Trophoblast cell (in vitro differentiated cells and primary cell): ENCODE measurements at regions not wholly inside any gene's neighbourhood (a gene's known extent, or its start where the extent isn't known, plus 50 kb on each side); places are given as distances from the start of the nearest gene placed in this dataset.

ENCODE experiments used
- DNase-seq, 2 donors: peaks; one replicate each; pipeline ENCODE4 v3.0.0-alpha.2; 2016
- H2AFZ ChIP-seq: 2 replicates; pipeline ENCODE4 v1.6.1; 2013; ENCODE audit warnings: low read length, moderate library complexity, mild to moderate bottlenecking; ENCODE audit not compliant: insufficient read depth, poor library complexity
- H2AK5ac ChIP-seq: 2 replicates; pipeline ENCODE4 v1.6.1; 2013; ENCODE audit warnings: mild to moderate bottlenecking, low read length
- H2BK120ac ChIP-seq: 2 replicates; pipeline ENCODE4 v1.6.1; 2013; ENCODE audit warnings: low read length, mild to moderate bottlenecking, moderate library complexity; ENCODE audit not compliant: insufficient read depth, poor library complexity
- H2BK12ac ChIP-seq: 2 replicates; pipeline ENCODE4 v1.6.1; 2013; ENCODE audit warnings: mild to moderate bottlenecking, low read length, moderate library complexity
- H2BK5ac ChIP-seq: 2 replicates; pipeline ENCODE4 v1.6.1; 2013; ENCODE audit warnings: low read length, low read depth, moderate library complexity, mild to moderate bottlenecking; ENCODE audit not compliant: poor library complexity
- H3K14ac ChIP-seq: 2 replicates; pipeline ENCODE4 v1.6.1; 2013; ENCODE audit warnings: mild to moderate bottlenecking, low read length
- H3K18ac ChIP-seq: 2 replicates; pipeline ENCODE4 v1.6.1; 2013; ENCODE audit warnings: mild to moderate bottlenecking, low read length
- H3K23ac ChIP-seq: 2 replicates; pipeline ENCODE4 v1.6.1; 2013; ENCODE audit warnings: low read length
- H3K27ac ChIP-seq: 2 replicates; pipeline ENCODE4 v1.5.1; 2013; ENCODE audit warnings: low read depth, mild to moderate bottlenecking, inconsistent platforms, low read length, moderate library complexity
- H3K27me3 ChIP-seq: 2 replicates; pipeline ENCODE4 v1.6.1; 2013; ENCODE audit warnings: inconsistent platforms, mild to moderate bottlenecking, low read length, moderate library complexity; ENCODE audit not compliant: insufficient read depth
- H3K36me3 ChIP-seq, 2 experiments: 1 replicate in 1 of 2; 2 replicates in 1 of 2; pipeline ENCODE4 v1.6.1; 2013; ENCODE audit warnings: low read length in 2 of 2, mild to moderate bottlenecking in 2 of 2, moderate library complexity in 1 of 2; ENCODE audit not compliant: insufficient read depth in 2 of 2, control insufficient read depth in 1 of 2
- H3K4ac ChIP-seq: 2 replicates; pipeline ENCODE4 v1.6.1; 2013; ENCODE audit warnings: low read depth, mild to moderate bottlenecking, low read length, moderate library complexity
- H3K4me1 ChIP-seq, 2 experiments: 1 replicate in 1 of 2; 2 replicates in 1 of 2; pipeline ENCODE4 v1.6.1; 2013; ENCODE audit warnings: low read length in 2 of 2, mild to moderate bottlenecking in 2 of 2, moderate library complexity in 1 of 2; ENCODE audit not compliant: insufficient read depth in 2 of 2, control insufficient read depth in 1 of 2
- H3K4me2 ChIP-seq: 2 replicates; pipeline ENCODE4 v1.6.1; 2013; ENCODE audit warnings: inconsistent platforms, mild to moderate bottlenecking, low read length, moderate library complexity
- H3K4me3 ChIP-seq: 2 replicates; pipeline ENCODE4 v1.5.1; 2013; ENCODE audit warnings: mild to moderate bottlenecking, low read depth, low read length, inconsistent platforms
- H3K79me1 ChIP-seq: one replicate; pipeline ENCODE4 v1.6.1; 2013; ENCODE audit warnings: low read length
- H3K79me2 ChIP-seq: 2 replicates; pipeline ENCODE4 v1.6.1; 2013; ENCODE audit warnings: low read length, mild to moderate bottlenecking; ENCODE audit not compliant: control insufficient read depth, insufficient read depth, poor library complexity
- H3K9ac ChIP-seq: 2 replicates; pipeline ENCODE4 v1.6.1; 2013; ENCODE audit warnings: mild to moderate bottlenecking, low read length
- H3K9me3 ChIP-seq: 2 replicates; pipeline ENCODE4 v1.6.1; 2013; ENCODE audit warnings: low read depth, mild to moderate bottlenecking, control low read depth, inconsistent platforms, low read length; ENCODE audit not compliant: insufficient read depth
- H4K12ac ChIP-seq: 2 replicates; pipeline ENCODE4 v1.6.1; 2013; ENCODE audit warnings: low read depth, mild to moderate bottlenecking, low read length, moderate library complexity
- H4K8ac ChIP-seq: 2 replicates; pipeline ENCODE4 v1.6.1; 2013; ENCODE audit warnings: low read depth, mild to moderate bottlenecking, low read length, moderate library complexity
- H4K91ac ChIP-seq: one replicate; pipeline ENCODE4 v1.6.1; 2013; ENCODE audit warnings: low read depth, mild to moderate bottlenecking, low read length, moderate library complexity
- WGBS: extraction: QIAGEN DNeasy Blood & Tissue Kit; methylation state at CpG from one replicate; pipeline ENCODE4 v1.1.7; 2013; ENCODE audit warnings: missing lambda C conversion rate; ENCODE audit not compliant: insufficient read length, insufficient coverage; ENCODE audit errors: extremely low coverage; 5-methylcytosine and 5-hydroxymethylcytosine counted together

GRCh38 chr2:129160879-129161278 is 818.6 kb upstream of the RAB6C start:
- no peak overlapping the region for H3K27ac ChIP-seq
- no peak overlapping the region for H2AK5ac ChIP-seq
- H3K4ac ChIP-seq, result no peak overlapping the region
- H3K79me2 ChIP-seq, result no peaks in the 10 kb centered on the region
- no peaks in the 10 kb centered on the region for H3K4me1 ChIP-seq
- DNase-seq, result no peak
- no peaks in the 10 kb centered on the region for H3K36me3 ChIP-seq
- H4K8ac ChIP-seq, result no peak overlapping the region
- H4K91ac ChIP-seq, result no peak overlapping the region
- no peak overlapping the region for H2BK120ac ChIP-seq
- H3K4me2 ChIP-seq, result no peak overlapping the region
- H3K27me3 ChIP-seq, result no peaks in the 10 kb centered on the region
- H2BK5ac ChIP-seq, result no peak overlapping the region
- no peak overlapping the region for H3K23ac ChIP-seq
- no peaks in the 10 kb centered on the region for H3K79me1 ChIP-seq
- no peak overlapping the region for H2AFZ ChIP-seq
- no peak overlapping the region for H3K18ac ChIP-seq
- WGBS, result no CpG with 5 or more reads among the region's 4 CpGs
- no peak overlapping the region for H3K14ac ChIP-seq
- no peak overlapping the region for H3K9ac ChIP-seq
- H2BK12ac ChIP-seq, result no peak overlapping the region
- H4K12ac ChIP-seq, result no peak overlapping the region
- no peaks in the 10 kb centered on the region for H3K9me3 ChIP-seq
- H3K4me3 ChIP-seq, result no peak overlapping the region

GRCh38 chr2:129164220-129164949 is 815.1 kb upstream of the RAB6C start:
- Histone ChIP-seq H4K8ac (no peak overlapping the region), H3K79me1 (no peaks in the 10 kb centered on the region), H3K4ac (no peak overlapping the region), H4K91ac (no peak overlapping the region), H3K79me2 (no peaks in the 10 kb centered on the region), H2BK120ac (no peak overlapping the region), H3K14ac (no peak overlapping the region), H3K27me3 (no peaks in the 10 kb centered on the region), H2BK12ac (no peak overlapping the region), H3K4me1 (no peaks in the 10 kb centered on the region), H3K4me2 (no peak overlapping the region), H3K23ac (no peak overlapping the region), H3K36me3 (no peaks in the 10 kb centered on the region), H3K27ac (no peak overlapping the region), H3K4me3 (no peak overlapping the region), H3K9ac (no peak overlapping the region), H2BK5ac (no peak overlapping the region), H3K9me3 (no peaks in the 10 kb centered on the region), H4K12ac (no peak overlapping the region), H3K18ac (no peak overlapping the region), H2AK5ac (no peak overlapping the region), H2AFZ (no peak overlapping the region)
- DNase-seq, result no peak
- WGBS, result no CpG with 5 or more reads among the region's 6 CpGs

- Histone ChIP-seq H2BK120ac (no peak overlapping the region), H2AK5ac (no peak overlapping the region), H3K9me3 (no peaks in the 10 kb centered on the region), H3K36me3 (no peaks in the 10 kb centered on the region), H4K12ac (no peak overlapping the region), H3K18ac (no peak overlapping the region), H4K91ac (no peak overlapping the region), H3K4me3 (no peak overlapping the region), H4K8ac (no peak overlapping the region), H3K4ac (no peak overlapping the region), H3K23ac (no peak overlapping the region), H2AFZ (no peak overlapping the region), H3K9ac (no peak overlapping the region), H3K4me1 (no peaks in the 10 kb centered on the region), H3K27ac (no peak overlapping the region), H3K4me2 (no peak overlapping the region), H3K79me2 (no peaks in the 10 kb centered on the region), H3K14ac (no peak overlapping the region), H3K27me3 (no peaks in the 10 kb centered on the region), H3K79me1 (no peaks in the 10 kb centered on the region), H2BK5ac (no peak overlapping the region), H2BK12ac (no peak overlapping the region)
- DNase-seq, result no peak
Measured at GRCh38 chr2:129165006-129165405, 814.5 kb upstream of the RAB6C start.

- Histone ChIP-seq H3K9ac (no peak overlapping the region), H4K12ac (no peak overlapping the region), H3K27ac (no peak overlapping the region), H2BK120ac (no peak overlapping the region), H3K4me1 (no peaks in the 10 kb centered on the region), H2BK12ac (no peak overlapping the region), H2AK5ac (no peak overlapping the region), H3K36me3 (no peaks in the 10 kb centered on the region), H3K4ac (no peak overlapping the region), H3K79me1 (no peaks in the 10 kb centered on the region), H4K91ac (no peak overlapping the region), H3K9me3 (no peaks in the 10 kb centered on the region), H4K8ac (no peak overlapping the region), H3K4me3 (no peak overlapping the region), H3K27me3 (no peaks in the 10 kb centered on the region), H3K4me2 (no peak overlapping the region), H3K18ac (no peak overlapping the region), H2AFZ (no peak overlapping the region), H3K14ac (no peak overlapping the region), H3K79me2 (no peaks in the 10 kb centered on the region), H3K23ac (no peak overlapping the region), H2BK5ac (no peak overlapping the region)
- no peak for DNase-seq
- WGBS, result no CpG with 5 or more reads among the region's 1 CpG
Measured at GRCh38 chr2:129167456-129167855, 812.0 kb upstream of the RAB6C start.
